HG03442 (cell line): ENCODE measurements at regions not wholly inside any gene's neighbourhood (a gene's known extent, or its start where the extent isn't known, plus 50 kb on each side); places are given as distances from the start of the nearest gene placed in this dataset.
"Not testable (repeated sequence)": the region's sequence is repeated elsewhere in the genome, so short reads cannot be mapped to it uniquely, and the experiment has no call there.

Experiments used
- ATAC-seq: cut with Tn5 transposase; IDR thresholded peaks from one replicate; pipeline ENCODE4 v1.9.1; 2021; ENCODE audit warnings: mild to moderate bottlenecking, moderate library complexity; ENCODE audit not compliant: unreplicated experiment

DNA sequence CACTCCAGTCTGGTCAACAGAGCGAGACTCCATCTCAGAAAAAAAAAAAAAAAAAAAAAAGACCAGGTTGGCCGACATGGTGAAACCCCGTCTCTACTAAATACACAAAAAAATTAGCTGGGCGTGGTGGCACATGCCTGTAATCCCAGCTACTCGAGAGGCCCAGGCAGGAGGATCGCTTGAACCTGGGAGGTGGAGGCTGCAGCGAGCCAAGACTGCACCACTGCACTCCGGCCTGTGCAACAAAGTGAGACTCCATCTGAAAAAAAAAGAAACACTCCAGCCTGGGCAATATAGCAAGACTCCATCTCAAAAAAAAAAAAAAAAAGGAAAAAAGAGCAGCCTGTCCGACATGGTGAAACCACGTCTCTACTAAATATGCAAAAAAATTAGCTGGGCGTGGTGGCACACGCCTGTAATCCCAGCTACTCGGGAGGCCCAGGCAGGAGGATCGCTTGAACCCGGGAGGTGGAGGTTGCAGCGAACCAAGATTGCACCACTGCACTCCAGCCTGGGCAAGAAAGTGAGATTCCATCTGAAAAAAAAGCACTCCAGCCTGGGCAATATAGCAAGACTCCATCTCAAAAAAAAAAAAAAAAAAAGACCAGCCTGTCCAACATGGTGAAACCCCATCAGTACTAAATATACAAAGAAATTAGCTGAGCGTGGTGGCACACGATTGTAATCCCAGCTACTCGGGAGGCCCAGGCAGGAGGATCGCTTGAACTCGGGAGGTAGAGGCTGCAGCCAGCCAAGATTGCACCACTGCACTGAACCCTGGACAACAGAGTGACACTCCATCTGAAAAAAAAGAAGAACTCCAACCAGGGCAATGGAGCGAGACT lies 343.3 kb upstream of the PLGLB2 start:
- not testable (repeated sequence) for ATAC-seq

DNA sequence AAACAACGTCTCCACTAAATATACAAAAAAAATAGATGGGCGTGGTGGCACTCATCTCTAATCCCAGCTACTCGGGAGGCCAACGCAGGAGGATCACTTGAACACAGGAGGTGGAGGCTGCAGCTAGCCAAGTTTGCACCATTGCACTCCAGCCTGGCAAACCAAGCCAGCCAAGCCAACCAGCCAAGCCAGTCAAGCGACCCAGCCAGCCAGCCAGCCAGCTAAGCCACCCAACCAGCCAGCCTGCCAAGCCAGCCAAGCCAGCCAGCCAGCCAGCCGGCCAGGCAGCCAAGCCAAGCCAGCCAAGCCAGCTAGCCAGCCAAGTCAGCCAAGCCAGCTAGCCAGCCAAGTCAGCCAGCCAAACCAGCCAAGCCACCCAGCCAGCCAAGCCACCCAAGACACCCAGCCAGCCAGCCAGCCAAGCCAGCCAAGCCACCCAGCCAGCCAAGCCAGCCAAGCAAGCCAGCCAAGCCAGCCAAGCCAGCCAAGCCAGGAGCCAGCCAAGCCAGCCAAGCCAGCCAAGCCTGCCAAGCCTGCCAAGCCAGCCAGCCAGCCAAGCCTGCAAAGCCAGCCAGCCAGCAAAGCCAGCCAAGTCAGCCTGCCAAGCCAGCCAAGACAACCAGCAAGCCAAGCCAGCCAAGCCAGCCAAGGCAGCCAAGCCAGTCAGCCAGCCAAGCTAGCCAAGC lies 342.2 kb upstream of the PLGLB2 start:
- ATAC-seq: not testable (repeated sequence)

DNA sequence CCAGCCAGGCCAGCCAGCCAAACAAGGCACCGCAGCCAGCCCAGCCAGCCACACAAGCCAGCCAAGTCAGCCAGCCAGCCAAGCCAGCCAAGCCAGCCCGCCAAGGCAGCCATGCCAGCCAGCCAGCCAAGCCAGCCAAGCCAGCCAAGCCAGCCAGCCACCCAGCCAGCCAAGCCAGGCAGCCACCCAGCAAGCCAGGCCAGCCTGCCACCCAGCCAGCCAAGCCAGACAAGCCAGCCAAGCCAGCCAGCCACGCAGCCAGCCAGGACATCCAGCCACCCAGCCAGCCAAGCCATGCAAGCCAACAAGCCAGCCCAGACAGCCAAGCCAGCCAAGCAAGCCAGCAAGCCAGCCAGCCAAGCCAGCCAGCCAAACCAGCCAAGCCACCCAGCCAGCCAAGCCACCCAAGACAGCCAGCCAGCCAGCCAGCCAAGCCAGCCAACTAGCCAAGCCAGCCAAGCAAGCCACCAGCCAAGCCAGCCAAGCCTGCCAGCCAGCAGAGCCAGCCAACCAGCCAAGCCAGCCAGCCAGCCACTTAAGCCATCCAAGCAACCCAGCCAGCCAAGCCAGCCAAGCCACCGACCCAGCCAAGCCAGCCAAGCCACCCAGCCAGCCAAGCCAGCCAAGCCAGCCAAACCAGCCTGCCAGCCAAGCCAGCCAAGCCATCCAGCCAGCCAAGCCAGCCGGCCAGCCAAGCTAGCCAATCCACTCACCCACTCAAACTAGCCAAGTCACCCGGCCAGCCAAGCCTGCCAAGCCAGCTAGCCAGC lies 341.3 kb upstream of the PLGLB2 start:
- not testable (repeated sequence) for ATAC-seq

DNA sequence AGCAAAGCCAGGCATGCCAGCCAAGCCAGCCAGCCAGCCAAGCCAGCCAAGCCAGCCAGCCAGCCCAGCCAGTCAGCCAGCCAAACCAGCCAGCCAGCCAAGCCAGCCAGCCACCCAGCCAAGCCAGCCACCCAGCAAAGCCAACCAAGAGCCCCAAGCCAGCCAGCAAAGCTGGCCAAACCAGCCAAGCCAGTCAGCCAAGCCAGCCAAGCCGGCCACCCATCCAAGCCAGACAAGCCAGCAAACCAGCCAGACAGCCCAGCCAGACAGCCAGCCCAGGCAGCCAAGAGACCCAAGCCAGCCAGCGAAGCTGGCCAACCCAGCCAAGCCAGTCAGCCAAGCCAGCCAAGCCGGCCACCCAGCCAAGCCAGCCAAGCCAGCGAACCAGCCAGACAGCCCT lies 338.3 kb upstream of the PLGLB2 start:
- not testable (repeated sequence) for ATAC-seq

DNA sequence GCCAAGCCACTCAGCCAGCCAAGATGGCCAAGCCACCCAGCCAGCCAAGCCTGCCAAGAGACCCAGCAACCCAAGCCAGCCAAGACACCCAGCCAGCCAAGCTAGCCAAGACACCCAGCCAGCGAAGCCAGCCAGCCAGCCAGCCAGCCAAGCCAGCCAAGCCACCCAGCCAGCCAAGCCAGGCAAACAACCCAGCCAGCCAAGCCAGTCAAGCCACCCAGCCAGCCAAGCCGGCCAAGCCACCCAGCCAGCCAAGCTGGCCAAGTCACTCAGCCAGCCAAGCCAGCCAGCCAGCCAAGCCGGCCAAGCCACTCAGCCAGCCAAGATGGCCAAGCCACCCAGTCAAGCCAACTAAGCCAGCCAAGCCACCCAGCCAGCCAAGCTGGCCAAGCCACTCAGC lies 337.5 kb upstream of the PLGLB2 start:
- not testable (repeated sequence) for ATAC-seq

DNA sequence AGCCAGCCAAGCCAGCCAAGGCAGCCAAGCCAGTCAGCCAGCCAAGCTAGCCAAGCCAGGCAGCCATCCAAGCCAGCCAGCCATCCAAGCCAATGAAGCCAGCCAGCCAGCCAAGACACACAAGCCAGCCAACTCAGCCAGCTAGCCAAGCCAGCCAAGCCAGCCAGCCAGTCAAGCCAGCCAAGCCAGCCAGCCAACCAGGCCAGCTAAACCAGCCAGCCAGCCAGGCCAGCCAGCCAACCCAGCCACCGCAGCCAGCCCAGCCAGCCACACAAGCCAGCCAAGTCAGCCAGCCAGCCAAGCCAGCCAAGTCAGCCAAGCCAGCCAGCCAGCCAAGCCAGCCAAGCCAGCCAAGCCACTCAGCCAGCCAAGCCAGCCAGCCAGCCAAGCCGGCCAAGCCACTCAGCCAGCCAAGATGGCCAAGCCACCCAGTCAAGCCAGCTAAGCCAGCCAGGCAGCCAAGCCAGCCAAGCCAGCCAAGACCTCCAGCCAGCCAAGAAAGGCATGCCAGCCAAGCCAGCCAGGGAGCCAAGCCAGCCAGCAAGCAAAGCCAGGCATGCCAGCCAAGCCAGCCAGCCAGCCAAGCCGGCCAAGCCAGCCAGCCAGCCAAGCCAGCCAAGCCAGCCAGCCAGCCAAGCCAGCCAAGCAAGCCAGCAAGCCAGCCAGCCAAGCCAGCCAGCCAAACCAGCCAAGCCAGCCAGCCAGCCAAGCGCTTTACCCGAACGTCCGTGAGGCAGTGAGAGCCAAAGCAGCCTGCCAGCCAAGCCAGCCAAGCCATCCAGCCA lies 335.7 kb upstream of the PLGLB2 start:
- not testable (repeated sequence) for ATAC-seq

DNA sequence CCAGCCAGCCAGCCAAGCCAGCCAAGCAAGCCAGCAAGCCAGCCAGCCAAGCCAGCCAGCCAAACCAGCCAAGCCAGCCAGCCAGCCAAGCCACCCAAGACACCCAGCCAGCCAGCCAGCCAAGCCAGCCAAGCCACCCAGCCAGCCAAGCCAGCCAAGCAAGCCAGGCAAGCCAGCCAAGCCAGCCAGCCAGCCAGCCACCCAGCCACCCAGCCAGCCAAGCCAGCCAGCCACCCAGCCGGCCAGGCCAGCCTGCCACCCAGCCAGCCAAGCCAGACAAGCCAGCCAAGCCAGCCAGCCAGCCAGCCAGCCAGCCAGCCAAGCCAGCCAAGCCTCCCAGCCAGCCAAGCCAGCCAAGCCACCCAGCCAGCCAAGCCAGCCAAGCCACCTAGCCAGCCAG lies 333.6 kb upstream of the PLGLB2 start:
- ATAC-seq: not testable (repeated sequence)

DNA sequence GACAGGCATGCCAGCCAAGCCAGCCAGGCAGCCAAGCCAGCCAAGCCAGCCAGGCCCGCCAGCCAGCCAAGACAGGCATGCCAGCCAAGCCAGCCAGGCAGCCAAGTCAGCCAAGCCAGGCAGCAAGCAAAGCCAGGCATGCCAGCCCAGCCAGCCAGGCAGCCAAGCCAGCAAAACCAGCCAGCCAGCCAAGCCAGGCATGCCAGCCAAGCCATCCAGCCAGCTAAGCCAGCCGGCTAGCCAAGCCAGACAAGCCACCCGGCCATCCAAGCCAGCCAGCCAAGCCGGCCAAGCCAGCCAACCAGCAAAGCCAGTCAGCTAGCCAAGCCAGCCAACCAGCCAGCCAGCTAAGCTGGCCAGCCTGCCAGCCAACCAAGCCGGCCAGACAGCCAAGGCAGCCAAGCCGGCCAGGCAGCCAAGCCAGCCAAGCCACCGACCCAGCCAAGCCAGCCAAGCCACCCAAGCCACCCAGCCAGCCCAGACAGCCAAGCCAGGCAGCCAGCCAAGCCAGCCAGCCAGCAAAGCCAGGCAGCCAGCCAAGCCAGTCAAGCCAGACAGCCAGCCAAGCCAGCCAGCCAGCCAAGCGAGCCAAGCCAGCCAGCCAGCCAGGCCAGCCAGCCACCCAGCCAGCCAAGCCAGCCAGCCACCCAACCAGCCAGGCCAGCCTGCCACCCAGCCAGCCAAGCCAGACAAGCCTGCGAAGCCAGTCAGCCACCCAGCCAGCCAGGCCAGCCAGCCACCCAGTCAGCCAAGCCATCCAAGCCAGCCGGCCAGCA lies 332.9 kb upstream of the PLGLB2 start:
- not testable (repeated sequence) for ATAC-seq

DNA sequence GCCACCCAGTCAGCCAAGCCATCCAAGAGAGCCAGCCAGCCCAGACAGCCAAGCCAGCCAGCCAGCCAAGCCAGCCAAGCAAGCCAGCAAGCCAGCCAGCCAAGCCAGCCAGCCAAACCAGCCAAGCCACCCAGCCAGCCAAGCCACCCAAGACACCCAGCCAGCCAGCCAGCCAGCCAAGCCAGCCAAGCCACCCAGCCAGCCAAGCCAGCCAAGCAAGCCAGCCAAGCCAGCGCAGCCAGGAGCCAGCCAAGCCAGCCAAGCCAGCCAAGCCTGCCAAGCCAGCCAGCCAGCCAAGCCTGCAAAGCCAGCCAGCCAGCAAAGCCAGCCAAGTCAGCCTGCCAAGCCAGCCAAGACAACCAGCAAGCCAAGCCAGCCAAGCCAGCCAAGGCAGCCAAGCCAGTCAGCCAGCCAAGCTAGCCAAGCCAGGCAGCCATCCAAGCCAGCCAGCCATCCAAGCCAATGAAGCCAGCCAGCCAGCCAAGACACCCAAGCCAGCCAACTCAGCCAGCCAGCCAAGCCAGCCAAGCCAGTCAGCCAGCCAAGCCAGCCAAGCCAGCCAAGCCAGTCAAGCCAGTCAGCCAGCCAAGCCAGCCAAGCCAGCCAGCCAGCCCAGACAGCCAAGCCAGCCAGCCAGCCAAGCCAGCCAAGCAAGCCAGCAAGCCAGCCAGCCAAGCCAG lies 332.2 kb upstream of the PLGLB2 start:
- ATAC-seq: not testable (repeated sequence)

DNA sequence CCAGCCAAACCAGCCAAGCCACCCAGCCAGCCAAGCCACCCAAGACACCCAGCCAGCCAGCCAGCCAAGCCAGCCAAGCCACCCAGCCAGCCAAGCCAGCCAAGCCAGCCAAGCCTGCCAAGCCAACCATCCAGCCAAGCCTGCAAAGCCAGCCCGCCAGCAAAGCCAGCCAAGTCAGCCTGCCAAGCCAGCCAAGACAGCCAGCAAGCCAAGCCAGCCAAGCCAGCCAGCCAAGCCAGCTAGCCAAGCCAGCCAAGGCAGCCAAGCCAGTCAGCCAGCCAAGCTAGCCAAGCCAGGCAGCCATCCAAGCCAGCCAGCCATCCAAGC lies 331.7 kb upstream of the PLGLB2 start:
- not testable (repeated sequence) for ATAC-seq

DNA sequence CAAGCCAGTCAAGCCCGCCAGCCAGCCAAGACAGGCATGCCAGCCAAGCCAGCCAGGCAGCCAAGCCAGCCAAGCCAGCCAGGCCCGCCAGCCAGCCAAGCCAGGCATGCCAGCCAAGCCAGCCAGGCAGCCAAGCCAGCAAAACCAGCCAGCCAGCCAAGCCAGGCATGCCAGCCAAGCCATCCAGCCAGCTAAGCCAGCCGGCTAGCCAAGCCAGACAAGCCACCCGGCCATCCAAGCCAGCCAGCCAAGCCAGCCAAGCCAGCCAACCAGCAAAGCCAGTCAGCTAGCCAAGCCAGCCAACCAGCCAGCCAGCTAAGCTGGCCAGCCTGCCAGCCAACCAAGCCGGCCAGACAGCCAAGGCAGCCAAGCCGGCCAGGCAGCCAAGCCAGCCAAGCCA lies 330.7 kb upstream of the PLGLB2 start:
- ATAC-seq: not testable (repeated sequence)

DNA sequence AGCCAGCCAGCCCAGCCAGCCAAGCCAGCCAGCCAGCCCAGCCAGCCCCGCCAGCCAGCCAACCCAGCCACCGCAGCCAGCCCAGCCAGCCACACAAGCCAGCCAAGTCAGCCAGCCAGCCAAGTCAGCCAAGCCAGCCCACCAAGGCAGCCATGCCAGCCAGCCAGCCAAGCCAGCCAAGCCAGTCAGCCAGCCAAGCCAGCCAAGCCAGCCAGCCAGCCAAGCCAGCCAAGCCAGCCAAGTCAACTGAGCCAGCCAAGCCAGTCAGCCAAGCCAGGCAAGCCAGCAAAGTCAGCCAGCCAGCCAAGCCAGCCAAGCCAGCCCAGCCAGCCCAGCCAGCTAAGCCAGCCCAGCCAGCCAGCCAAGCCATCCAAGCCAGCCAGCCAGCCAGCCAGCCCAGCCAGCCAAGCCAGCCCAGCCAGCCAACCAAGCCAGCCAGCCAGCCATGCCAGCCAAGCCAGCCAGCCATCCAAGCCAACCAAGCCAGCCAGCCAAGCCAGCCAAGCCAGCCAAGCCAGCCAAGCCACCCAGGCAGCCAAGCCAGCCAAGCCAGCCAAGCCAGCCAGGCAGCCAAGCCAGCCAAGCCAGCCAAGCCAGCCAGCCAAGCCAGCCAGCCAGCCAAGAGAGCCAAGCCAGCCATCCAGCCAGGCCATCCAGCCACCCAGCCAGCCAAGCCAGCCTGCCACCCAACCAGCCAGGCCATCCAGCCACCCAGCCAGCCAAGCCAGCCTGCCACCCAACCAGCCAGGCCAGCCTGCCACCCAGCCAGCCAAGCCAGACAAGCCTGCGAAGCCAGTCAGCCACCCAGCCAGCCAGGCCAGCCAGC lies 329.9 kb upstream of the PLGLB2 start:
- ATAC-seq: not testable (repeated sequence)

DNA sequence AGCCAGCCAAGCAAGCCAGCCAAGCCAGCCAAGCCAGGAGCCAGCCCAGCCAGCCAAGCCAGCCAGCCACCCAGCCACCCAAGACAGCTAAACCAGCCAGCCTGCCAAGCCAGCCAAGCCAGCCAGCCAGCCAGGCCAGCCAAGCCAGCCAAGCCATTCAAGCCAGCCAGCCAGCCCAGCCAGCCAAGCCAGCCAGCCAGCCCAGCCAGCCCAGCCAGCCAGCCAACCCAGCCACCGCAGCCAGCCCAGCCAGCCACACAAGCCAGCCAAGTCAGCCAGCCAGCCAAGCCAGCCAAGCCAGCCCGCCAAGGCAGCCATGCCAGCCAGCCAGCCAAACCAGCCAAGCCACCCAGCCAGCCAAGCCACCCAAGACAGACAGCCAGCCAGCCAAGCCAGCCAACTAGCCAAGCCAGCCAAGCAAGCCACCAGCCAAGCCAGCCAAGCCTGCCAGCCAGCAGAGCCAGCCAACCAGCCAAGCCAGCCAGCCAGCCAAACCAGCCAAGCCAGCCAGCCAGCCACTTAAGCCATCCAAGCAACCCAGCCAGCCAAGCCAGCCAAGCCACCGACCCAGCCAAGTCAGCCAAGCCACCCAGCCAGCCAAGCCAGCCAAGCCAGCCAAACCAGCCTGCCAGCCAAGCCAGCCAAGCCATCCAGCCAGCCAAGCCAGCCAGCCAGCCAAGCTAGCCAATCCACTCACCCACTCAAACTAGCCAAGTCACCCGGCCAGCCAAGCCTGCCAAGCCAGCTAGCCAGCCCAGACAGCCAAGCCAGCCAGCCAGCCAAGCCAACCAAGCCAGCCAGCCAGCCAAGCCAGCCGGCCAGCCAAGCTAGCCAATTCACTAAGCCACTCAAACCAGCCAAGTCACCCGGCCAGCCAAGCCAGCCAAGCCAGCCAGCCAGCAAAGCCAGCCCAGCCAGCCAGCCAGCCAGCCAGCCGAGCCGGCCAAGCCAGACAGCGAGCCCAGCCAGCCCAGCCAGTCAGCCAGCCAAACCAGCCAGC lies 328.8 kb upstream of the PLGLB2 start:
- not testable (repeated sequence) for ATAC-seq

DNA sequence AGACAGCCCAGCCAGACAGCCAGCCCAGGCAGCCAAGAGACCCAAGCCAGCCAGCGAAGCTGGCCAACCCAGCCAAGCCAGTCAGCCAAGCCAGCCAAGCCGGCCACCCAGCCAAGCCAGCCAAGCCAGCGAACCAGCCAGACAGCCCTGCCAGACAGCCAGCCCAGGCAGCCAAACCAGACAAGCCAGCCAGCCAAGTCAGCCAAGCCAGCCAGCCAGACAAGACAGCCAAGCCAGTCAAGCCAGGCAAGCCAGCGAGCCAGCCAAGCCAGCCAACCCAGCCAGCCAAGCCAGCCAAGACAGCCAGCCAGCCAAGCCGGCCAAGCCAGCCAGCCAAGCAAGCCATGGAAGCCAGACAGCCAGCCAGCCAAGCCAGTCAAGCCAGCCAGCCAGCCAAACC lies 327.9 kb upstream of the PLGLB2 start:
- ATAC-seq: not testable (repeated sequence)

DNA sequence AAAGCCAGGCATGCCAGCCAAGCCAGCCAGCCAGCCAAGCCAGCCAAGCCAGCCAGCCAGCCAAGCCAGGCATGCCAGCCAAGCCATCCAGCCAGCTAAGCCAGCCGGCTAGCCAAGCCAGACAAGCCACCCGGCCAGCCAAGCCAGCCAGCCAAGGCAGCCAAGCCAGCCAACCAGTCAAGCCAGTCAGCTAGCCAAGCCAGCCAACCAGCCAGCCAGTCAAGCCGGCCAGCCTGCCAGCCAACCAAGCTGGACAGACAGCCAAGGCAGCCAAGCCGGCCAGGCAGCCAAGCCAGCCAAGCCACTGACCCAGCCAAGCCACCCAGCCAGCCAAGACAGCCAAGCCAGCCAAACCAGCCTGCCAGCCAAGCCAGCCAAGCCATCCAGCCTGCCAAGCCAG lies 326.9 kb upstream of the PLGLB2 start:
- not testable (repeated sequence) for ATAC-seq

DNA sequence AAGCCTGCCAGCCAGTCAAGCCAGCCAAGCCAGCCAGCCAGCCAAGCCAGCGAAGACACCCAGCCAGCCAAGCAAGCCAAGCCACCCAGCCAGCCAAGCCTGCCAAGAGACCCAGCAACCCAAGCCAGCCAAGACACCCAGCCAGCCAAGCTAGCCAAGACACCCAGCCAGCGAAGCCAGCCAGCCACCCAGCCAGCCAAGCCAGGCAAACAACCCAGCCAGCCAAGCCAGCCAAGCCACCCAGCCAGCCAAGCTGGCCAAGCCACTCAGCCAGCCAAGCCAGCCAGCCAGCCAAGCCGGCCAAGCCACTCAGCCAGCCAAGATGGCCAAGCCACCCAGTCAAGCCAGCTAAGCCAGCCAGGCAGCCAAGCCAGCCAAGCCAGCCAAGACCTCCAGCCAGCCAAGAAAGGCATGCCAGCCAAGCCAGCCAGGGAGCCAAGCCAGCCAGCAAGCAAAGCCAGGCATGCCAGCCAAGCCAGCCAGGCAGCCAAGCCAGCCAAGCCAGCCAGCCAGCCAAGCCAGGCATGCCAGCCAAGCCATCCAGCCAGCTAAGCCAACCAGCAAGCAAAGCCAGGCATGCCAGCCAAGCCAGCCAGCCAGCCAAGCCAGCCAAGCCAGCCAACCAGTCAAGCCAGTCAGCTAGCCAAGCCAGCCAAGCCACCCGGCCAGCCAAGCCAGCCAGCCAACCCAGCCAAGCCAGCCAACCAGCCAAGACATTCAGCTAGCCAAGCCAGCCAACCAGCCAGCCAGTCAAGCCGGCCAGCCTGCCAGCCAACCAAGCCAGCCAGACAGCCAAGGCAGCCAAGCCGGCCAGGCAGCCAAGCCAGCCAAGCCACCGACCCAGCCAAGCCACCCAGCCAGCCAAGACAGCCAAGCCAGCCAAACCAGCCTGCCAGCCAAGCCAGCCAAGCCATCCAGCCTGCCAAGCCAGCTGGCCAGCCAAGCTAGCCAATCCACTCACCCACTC lies 323.8 kb upstream of the PLGLB2 start:
- ATAC-seq: not testable (repeated sequence)
